H1 (cell line): ENCODE measurements at regions not wholly inside any gene's neighbourhood (a gene's known extent, or its start where the extent isn't known, plus 50 kb on each side); places are given as distances from the start of the nearest gene placed in this dataset.

Source experiments
- CTCF ChIA-PET: fragments of 300-600 bp; sonication (Branson Sonifier 250); formaldehyde crosslinking; loops from one replicate; lab custom pipeline; 2021; ENCODE audit not compliant: partially characterized antibody; lab: Charles Lee
- POLR2A ChIA-PET: fragments of 300-600 bp; sonication (Branson Sonifier 250); formaldehyde crosslinking; loops from one replicate; lab custom pipeline; 2021; ENCODE audit warnings: inconsistent platforms; ENCODE audit not compliant: partially characterized antibody; lab: Charles Lee
- DNase-seq, 2 experiments: peaks; one replicate each; pipeline versions ENCODE4 v3.0.0 to v3.0.0-alpha.2; 2010 to 2022; ENCODE audit warnings: low spot score in 2 of 2, low read depth in 1 of 2, mixed read lengths in 1 of 2
- FAIRE-seq: peaks from 2 replicates; lab custom pipeline; 2011; peaks lifted over from hg19 to GRCh38; lab: Jason Lieb, UNC
- H2AFZ ChIP-seq: 2 replicates; pipeline ENCODE4 v1.8.1; 2012; ENCODE audit warnings: low read length, inconsistent platforms
- H2AK5ac ChIP-seq: 2 replicates; pipeline ENCODE4 v1.6.1; 2013; ENCODE audit warnings: low read depth, low read length
- H2BK120ac ChIP-seq: replicated peaks from 2 replicates; pipeline ENCODE3; 2013; ENCODE audit warnings: low read depth, low read length, inconsistent platforms
- H2BK12ac ChIP-seq: 2 replicates; pipeline ENCODE4 v1.6.1; 2013; ENCODE audit warnings: low read depth, low read length
- H2BK15ac ChIP-seq: 2 replicates; pipeline ENCODE4 v1.6.1; 2013; ENCODE audit warnings: low read length
- H2BK20ac ChIP-seq: 2 replicates; pipeline ENCODE4 v1.6.1; 2013; ENCODE audit warnings: low read length
- H2BK5ac ChIP-seq: 2 replicates; pipeline ENCODE4 v1.6.1; 2013; ENCODE audit warnings: low read depth, low read length
- H3K14ac ChIP-seq: 2 replicates; pipeline ENCODE4 v1.6.1; 2013; ENCODE audit warnings: inconsistent platforms; ENCODE audit not compliant: insufficient read length
- H3K18ac ChIP-seq: 2 replicates; pipeline ENCODE4 v1.6.1; 2013; ENCODE audit warnings: low read length; ENCODE audit errors: extremely low read depth
- H3K23ac ChIP-seq: 2 replicates; pipeline ENCODE4 v1.6.1; 2013; ENCODE audit warnings: inconsistent platforms; ENCODE audit not compliant: insufficient read length
- H3K23me2 ChIP-seq: 2 replicates; pipeline ENCODE4 v1.6.1; 2013; ENCODE audit warnings: low read depth, low read length
- H3K27ac ChIP-seq: 2 replicates; pipeline ENCODE4 v1.6.1; 2011; ENCODE audit warnings: low read depth, low read length, inconsistent platforms
- H3K27me3 ChIP-seq, 4 experiments: replicated peaks in 1 of 4; 1 replicate in 1 of 4; 2 replicates in 3 of 4; pipeline versions ENCODE4 v1.6.1 to v1.8.1; 2011 to 2013; ENCODE audit warnings: low read length in 3 of 4, mild to moderate bottlenecking in 3 of 4, inconsistent platforms in 2 of 4, mixed read lengths in 2 of 4, moderate library complexity in 1 of 4; ENCODE audit not compliant: control insufficient read depth in 3 of 4, insufficient read depth in 3 of 4; ENCODE audit errors: extremely low read depth in 1 of 4
- H3K36me3 ChIP-seq, 4 experiments: 2 replicates each; pipeline versions ENCODE4 v1.6.1 to v1.8.1; 2011 to 2013; ENCODE audit warnings: mild to moderate bottlenecking in 4 of 4, low read length in 3 of 4, moderate library complexity in 2 of 4, control low read depth in 1 of 4, inconsistent platforms in 1 of 4; ENCODE audit not compliant: insufficient read depth in 4 of 4, control insufficient read depth in 2 of 4
- H3K4ac ChIP-seq: replicated peaks from 2 replicates; pipeline ENCODE3; 2013; ENCODE audit warnings: low read length, low read depth, mixed read lengths, inconsistent platforms; ENCODE audit not compliant: insufficient read length
- H3K4me1 ChIP-seq, 4 experiments: replicated peaks in 1 of 4; 1 replicate in 1 of 4; 2 replicates in 3 of 4; pipeline versions ENCODE4 v1.6.1 to v1.8.1; 2011 to 2013; ENCODE audit warnings: low read length in 3 of 4, inconsistent platforms in 2 of 4, mixed read lengths in 1 of 4; ENCODE audit not compliant: insufficient read depth in 4 of 4, control insufficient read depth in 3 of 4
- H3K4me2 ChIP-seq, 2 experiments: 2 replicates each; pipeline versions ENCODE4 v1.6.1 to v1.8.1; 2011 to 2013; ENCODE audit warnings: low read depth in 2 of 2, low read length in 2 of 2, control low read depth in 1 of 2, inconsistent platforms in 1 of 2, mild to moderate bottlenecking in 1 of 2; ENCODE audit not compliant: insufficient read depth in 1 of 2
- H3K4me3 ChIP-seq, 4 experiments: fragments of 200-600, 300-600 bp in 1 of 4; sonication (generic), shearing (Covaris generic), sonication (Bioruptor Twin) in 1 of 4; 2 replicates each; pipeline versions ENCODE4 v1.5.1 to v1.8.1; 2011 to 2016; ENCODE audit warnings: low read length in 4 of 4, low read depth in 3 of 4, control low read depth in 2 of 4, inconsistent platforms in 2 of 4, mild to moderate bottlenecking in 2 of 4, mixed read lengths in 1 of 4, moderate library complexity in 1 of 4; ENCODE audit not compliant: insufficient read depth in 2 of 4; ENCODE audit errors: extremely low read depth in 1 of 4
- H3K56ac ChIP-seq: replicated peaks from 2 replicates; pipeline ENCODE3; 2013; ENCODE audit warnings: low read depth, mild to moderate bottlenecking, mixed read lengths, low read length, inconsistent platforms; ENCODE audit not compliant: insufficient read length
- H3K79me1 ChIP-seq: 2 replicates; pipeline ENCODE4 v1.6.1; 2013; ENCODE audit warnings: low read depth, low read length, control low read depth
- H3K79me2 ChIP-seq, 2 experiments: 2 replicates each; pipeline versions ENCODE4 v1.6.1 to v1.8.1; 2012 to 2013; ENCODE audit warnings: low read length in 2 of 2, mild to moderate bottlenecking in 2 of 2, inconsistent platforms in 1 of 2; ENCODE audit not compliant: insufficient read depth in 2 of 2, control insufficient read depth in 1 of 2
- H3K9ac ChIP-seq, 4 experiments: replicated peaks in 1 of 4; 1 replicate in 1 of 4; 2 replicates in 3 of 4; pipeline versions ENCODE4 v1.6.1 to v1.8.1; 2011 to 2013; ENCODE audit warnings: low read depth in 3 of 4, low read length in 3 of 4, control low read depth in 2 of 4, mild to moderate bottlenecking in 2 of 4, moderate library complexity in 2 of 4, inconsistent platforms in 1 of 4; ENCODE audit errors: extremely low read depth in 1 of 4
- H3K9me3 ChIP-seq, 2 experiments: 2 replicates each; pipeline versions ENCODE4 v1.6.1 to v1.8.1; 2012 to 2013; ENCODE audit warnings: mild to moderate bottlenecking in 2 of 2, moderate library complexity in 2 of 2, control low read depth in 1 of 2, inconsistent platforms in 1 of 2, low read depth in 1 of 2, low read length in 1 of 2, mixed read lengths in 1 of 2; ENCODE audit not compliant: insufficient read depth in 2 of 2
- H4K20me1 ChIP-seq, 2 experiments: replicated peaks in 1 of 2; 2 replicates each; pipeline versions ENCODE3 to v1.8.1; 2011 to 2013; ENCODE audit warnings: inconsistent platforms in 2 of 2, low read length in 2 of 2, mild to moderate bottlenecking in 1 of 2; ENCODE audit not compliant: insufficient read depth in 2 of 2, control insufficient read depth in 1 of 2
- H4K5ac ChIP-seq: 2 replicates; pipeline ENCODE4 v1.6.1; 2013; ENCODE audit warnings: low read length, low read depth, mixed read lengths, inconsistent platforms; ENCODE audit not compliant: insufficient read length
- H4K8ac ChIP-seq: 2 replicates; pipeline ENCODE4 v1.8.0; 2013; ENCODE audit warnings: mild to moderate bottlenecking, moderate library complexity, low read length, inconsistent platforms; ENCODE audit not compliant: insufficient read depth; ENCODE audit errors: extremely low read depth
- H4K91ac ChIP-seq: replicated peaks from 2 replicates; pipeline ENCODE3; 2013; ENCODE audit warnings: low read length, mixed read lengths, inconsistent platforms; ENCODE audit not compliant: insufficient read length
- BCL11A ChIP-seq, 2 experiments: IDR thresholded peaks; one replicate each; pipeline ENCODE4 v1.6.1; 2011; ENCODE audit warnings: low read depth in 2 of 2, low read length in 2 of 2, mild to moderate bottlenecking in 2 of 2
- EP300 ChIP-seq, 2 experiments: IDR thresholded peaks; 1 replicate in 1 of 2; 2 replicates in 1 of 2; pipeline ENCODE4 v1.6.1; 2011 to 2012; ENCODE audit warnings: low read depth in 2 of 2, low read length in 2 of 2, mild to moderate bottlenecking in 2 of 2, borderline replicate concordance in 1 of 2, inconsistent platforms in 1 of 2, moderate library complexity in 1 of 2
- HDAC2 ChIP-seq, 2 experiments: fragments of 300-600 bp in 1 of 2; sonication (generic) in 1 of 2; IDR thresholded peaks; 2 replicates each; pipeline ENCODE4 v1.6.1; 2011 to 2012; ENCODE audit warnings: low read depth in 2 of 2, low read length in 2 of 2, mild to moderate bottlenecking in 2 of 2, moderate library complexity in 2 of 2, borderline replicate concordance in 1 of 2, inconsistent platforms in 1 of 2
- MAX ChIP-seq: IDR thresholded peaks from 2 replicates; pipeline ENCODE4 v1.6.1; 2012; ENCODE audit warnings: inconsistent platforms
- RAD21 ChIP-seq, 2 experiments: IDR thresholded peaks in 1 of 2; conservative IDR thresholded peaks in 1 of 2; 2 replicates each; pipeline ENCODE4 v1.6.1; 2011; ENCODE audit warnings: low read depth in 2 of 2, low read length in 2 of 2, improper control_type of control experiment in 1 of 2, inconsistent platforms in 1 of 2, mild to moderate bottlenecking in 1 of 2, moderate library complexity in 1 of 2
- SIRT6 ChIP-seq: IDR thresholded peaks from one replicate; pipeline ENCODE4 v1.7.1; 2012; ENCODE audit warnings: low read length, inconsistent platforms
- WGBS, 2 experiments: shearing (Covaris generic) in 1 of 2; methylation state at CpG; one replicate each; pipeline versions ENCODE4 v1.1.6 to v1.1.7; 2013 to 2015; ENCODE audit warnings: low lambda C conversion rate in 2 of 2, mixed read lengths in 2 of 2, inconsistent platforms in 1 of 2, low coverage in 1 of 2, missing lambda C conversion rate in 1 of 2; ENCODE audit not compliant: insufficient replicate concordance in 2 of 2, insufficient coverage in 1 of 2, insufficient read length in 1 of 2; ENCODE audit errors: extremely low coverage in 1 of 2, missing lambda C conversion rate in 1 of 2; 5-methylcytosine and 5-hydroxymethylcytosine counted together

- Histone ChIP-seq H3K14ac (no peak overlapping the region), H3K56ac (no peak overlapping the region), H3K9me3 (no peaks in the 10 kb centered on the region; a peak in 1 of 4 replicates), H3K27me3 (peaks cover 7 to 27% (median 20%) of the 10 kb centered on the region in 4 experiments), H3K23ac (no peak overlapping the region), H2AFZ (no peak overlapping the region), H2BK20ac (no peak overlapping the region), H4K5ac (no peak overlapping the region), H3K4me3 (no peak overlapping the region), H3K18ac (no peak overlapping the region), H2BK120ac (no peak overlapping the region), H3K4me2 (no peak overlapping the region), H3K4ac (no peak overlapping the region), H4K8ac (no peak overlapping the region), H2BK15ac (no peak overlapping the region), H2BK5ac (no peak overlapping the region), H3K27ac (no peak overlapping the region), H3K36me3 (no peaks in the 10 kb centered on the region), H2BK12ac (no peak overlapping the region), H3K9ac (no peak overlapping the region), H3K79me2 (no peaks in the 10 kb centered on the region), H3K4me1 (peaks cover 9 to 21% (median 10%) of the 10 kb centered on the region in 4 experiments), H3K79me1 (no peaks in the 10 kb centered on the region), H3K23me2 (peaks cover 10% of the 10 kb centered on the region; the same call in 1 of the 2 replicates), H2AK5ac (no peak overlapping the region), H4K91ac (no peak overlapping the region), H4K20me1 (peaks cover 0 to 3% of the 10 kb centered on the region in 2 experiments)
- ChIA-PET CTCF (interaction anchor here (1.9 to 3.3 kb wide), 2 partner anchors 27 to 30 kb away, joined by 7 to 17 read pairs; no protein-coding TSS in a partner anchor), POLR2A (interaction anchor here (1.1 to 2.1 kb wide), 3 partner anchors 13 to 24 kb away, joined by 3 to 5 read pairs (median 4); no protein-coding TSS in a partner anchor)
- whole genome bisulfite sequencing, 2 experiments, result 84% methylated on average over 7 of the region's 7 CpGs; no CpG with 5 or more reads in 1 of the 2 experiments
- no peak for TF ChIP-seq EP300 (IDR thresholded peaks at IDR 0.05; ENCODE audit: borderline replicate concordance in 1 of 2, low read depth in 2 of 2, low read length in 2 of 2)
- no peak for TF ChIP-seq BCL11A (IDR thresholded peaks at IDR 0.05; ENCODE audit: low read depth in 2 of 2, low read length in 2 of 2)
- TF ChIP-seq MAX, result no peak
- no peak for TF ChIP-seq SIRT6
- TF ChIP-seq HDAC2 (IDR thresholded peaks at IDR 0.05; ENCODE audit: borderline replicate concordance in 1 of 2, low read depth in 2 of 2, low read length in 2 of 2), result no peak
- TF ChIP-seq RAD21 (IDR thresholded peaks at IDR 0.05 in 1 of 2, conservative IDR thresholded peaks at IDR 0.05 in 1 of 2; ENCODE audit: low read depth in 2 of 2, low read length in 2 of 2), result no peak
- FAIRE-seq (no peak), DNase-seq (no peak)
Observed at GRCh38 chr17:72587156-72587555, 466.3 kb downstream of the SOX9 start.
